Endothelial cell of umbilical vein (primary cell): ENCODE measurements at regions not wholly inside any gene's neighbourhood (a gene's known extent, or its start where the extent isn't known, plus 50 kb on each side); places are given as distances from the start of the nearest gene placed in this dataset.

Experiments
- BruUV-seq: library from RNA; stranded (reverse); fragments of 400-500 nt; replicated peaks from 2 replicates; lab custom pipeline; 2021; lab: Mats Ljungman, UMichigan
- CTCF ChIA-PET: fragments of 300-600, 350-600 bp; sonication (Branson Sonifier 250); formaldehyde crosslinking; loops from one replicate; lab custom pipeline; 2021; ENCODE audit warnings: antibody characterized with exemption, inconsistent platforms; lab: Charles Lee
- POLR2A ChIA-PET: fragments of 300-600, 350-600 bp; sonication (Branson Sonifier 250); formaldehyde crosslinking; loops from one replicate; lab custom pipeline; 2021; ENCODE audit warnings: antibody characterized with exemption, inconsistent platforms; lab: Charles Lee
- DNase-seq: peaks from one replicate; pipeline ENCODE4 v3.0.0-alpha.2; 2011; ENCODE audit warnings: low read depth, low spot score
- FAIRE-seq: peaks from 2 replicates; lab custom pipeline; 2011; peaks lifted over from hg19 to GRCh38; lab: Jason Lieb, UNC
- H2AFZ ChIP-seq: 2 replicates; pipeline ENCODE4 v1.6.0; 2012; ENCODE audit warnings: low read depth, low read length, control low read depth, inconsistent platforms
- H3K27ac ChIP-seq: 2 replicates; pipeline ENCODE4 v1.5.1; 2011; ENCODE audit warnings: low read depth, mild to moderate bottlenecking, control low read depth, low read length, moderate library complexity; ENCODE audit not compliant: insufficient read depth
- H3K27me3 ChIP-seq, 2 experiments: 2 replicates each; pipeline versions ENCODE4 v1.6.0 to v1.6.1; 2011; ENCODE audit warnings: low read length in 2 of 2, mixed read lengths in 1 of 2; ENCODE audit not compliant: control insufficient read depth in 2 of 2, insufficient read depth in 2 of 2
- H3K36me3 ChIP-seq, 2 experiments: 2 replicates in 1 of 2; 3 replicates in 1 of 2; pipeline ENCODE4 v1.5.1; 2011; ENCODE audit warnings: low read length in 2 of 2, mild to moderate bottlenecking in 1 of 2, moderate library complexity in 1 of 2; ENCODE audit not compliant: control insufficient read depth in 2 of 2, insufficient read depth in 2 of 2; ENCODE audit errors: extremely low read depth in 1 of 2
- H3K4me1 ChIP-seq: 3 replicates; pipeline ENCODE4 v1.5.1; 2011; ENCODE audit warnings: mild to moderate bottlenecking, low read length; ENCODE audit not compliant: control insufficient read depth, insufficient read depth; ENCODE audit errors: extremely low read depth
- H3K4me2 ChIP-seq: 2 replicates; pipeline ENCODE4 v1.6.1; 2011; ENCODE audit warnings: low read length, control low read depth, mixed read lengths; ENCODE audit not compliant: insufficient read depth
- H3K4me3 ChIP-seq, 3 experiments: fragments of 200-600 bp in 1 of 3; sonication (generic), shearing (Covaris generic) in 1 of 3; replicated peaks in 1 of 3; 2 replicates each; pipeline ENCODE4 v1.5.1; 2011 to 2016; ENCODE audit warnings: control low read depth in 3 of 3, low read length in 3 of 3, mild to moderate bottlenecking in 2 of 3, inconsistent platforms in 1 of 3, low read depth in 1 of 3, moderate library complexity in 1 of 3; ENCODE audit not compliant: insufficient read depth in 1 of 3
- H3K79me2 ChIP-seq: 2 replicates; pipeline ENCODE4 v1.6.0; 2012; ENCODE audit warnings: low read length, inconsistent platforms; ENCODE audit not compliant: control insufficient read depth, insufficient read depth
- H3K9ac ChIP-seq: replicated peaks from 2 replicates; pipeline ENCODE3; 2011; ENCODE audit warnings: low read length, control low read depth; ENCODE audit not compliant: insufficient read depth; ENCODE audit errors: extremely low read depth
- H3K9me1 ChIP-seq: replicated peaks from 3 replicates; pipeline ENCODE4 v1.6.0; 2011; ENCODE audit warnings: mild to moderate bottlenecking, low read length; ENCODE audit not compliant: control insufficient read depth, insufficient read depth; ENCODE audit errors: extremely low read depth
- H3K9me3 ChIP-seq: replicated peaks from 2 replicates; pipeline ENCODE4 v1.5.1; 2012; ENCODE audit warnings: low read length, inconsistent platforms; ENCODE audit not compliant: control insufficient read depth, insufficient read depth
- H4K20me1 ChIP-seq: replicated peaks from 2 replicates; pipeline ENCODE3; 2011; ENCODE audit warnings: mild to moderate bottlenecking, low read length; ENCODE audit not compliant: control insufficient read depth, insufficient read depth; ENCODE audit errors: extremely low read depth
- EZH2 ChIP-seq: IDR thresholded peaks from 2 replicates; pipeline ENCODE4 v1.6.1; 2012; ENCODE audit warnings: borderline replicate concordance, low read depth, mild to moderate bottlenecking, moderate library complexity, low read length, inconsistent platforms; ENCODE audit not compliant: severe bottlenecking
- POLR2AphosphoS5 ChIP-seq: IDR thresholded peaks from 2 replicates; pipeline ENCODE4 v1.6.1; 2012; ENCODE audit warnings: low read depth, mild to moderate bottlenecking, control low read depth, low read length, moderate library complexity; ENCODE audit not compliant: insufficient read depth
- dilution Hi-C: fragments of 300-500 bp; cut with MboI; formaldehyde crosslinking; loops from one replicate; pipeline ENCODE4 v1.15.0; 2019; ENCODE audit warnings: low sequenced_read_pairs; ENCODE audit not compliant: extremely low pct_ligation_motif_present
- intact Hi-C: fragments of 100-400 bp; cut with micrococcal nuclease; formaldehyde crosslinking; loops from one replicate; pipeline ENCODE4 v1.10.0; 2022

GRCh38 chr7:138354066-138354465 is 106.0 kb upstream of the TRIM24 start:
- Histone ChIP-seq H3K27ac (no peak overlapping the region), H3K4me1 (no peaks in the 10 kb centered on the region), H3K9ac (no peak overlapping the region), H3K9me3 (no peaks in the 10 kb centered on the region), H3K27me3 (no peaks in the 10 kb centered on the region), H3K79me2 (no peaks in the 10 kb centered on the region), H3K9me1 (no peaks in the 10 kb centered on the region), H3K36me3 (no peaks in the 10 kb centered on the region), H4K20me1 (no peaks in the 10 kb centered on the region), H3K4me3 (no peak overlapping the region), H2AFZ (no peak overlapping the region), H3K4me2 (no peak overlapping the region)
- dilution Hi-C loops (no loop called here), intact Hi-C loops (no loop called here)
- DNase-seq: no peak
- no peak for TF ChIP-seq POLR2AphosphoS5
- BruUV-seq: no TSS peak
- FAIRE-seq: no peak
- CTCF ChIA-PET: interaction anchor here (0.6 kb wide), 1 partner anchor 92 kb away, joined by 3 read pairs; no protein-coding TSS in a partner anchor
- POLR2A ChIA-PET: no interaction called here

- no TSS peak for BruUV-seq
- Histone ChIP-seq H3K9me3 (no peaks in the 10 kb centered on the region), H3K4me1 (no peaks in the 10 kb centered on the region), H3K9ac (no peak overlapping the region), H3K4me2 (no peak overlapping the region), H2AFZ (no peak overlapping the region), H3K9me1 (no peaks in the 10 kb centered on the region), H3K36me3 (no peaks in the 10 kb centered on the region), H3K27ac (no peak overlapping the region), H4K20me1 (no peaks in the 10 kb centered on the region), H3K4me3 (no peak overlapping the region), H3K79me2 (no peaks in the 10 kb centered on the region), H3K27me3 (no peaks in the 10 kb centered on the region)
- DNase-seq (no peak), FAIRE-seq (no peak)
- dilution Hi-C loops: no loop called here
- ChIA-PET POLR2A (no interaction called here), CTCF (no interaction called here)
- intact Hi-C loops: no loop called here
- TF ChIP-seq EZH2: no peak
Observed at GRCh38 chr7:138355254-138355653, 104.8 kb upstream of the TRIM24 start.
